ENCODE measurements at regions not wholly inside any gene's neighbourhood (a gene's known extent, or its start where the extent isn't known, plus 50 kb on each side); places are given as distances from the start of the nearest gene placed in this dataset.

GRCh38 chr4:138475116-138475515, 233.0 kb upstream of the SLC7A11 start:
- TF ChIP-seq CTCF (conservative IDR thresholded peaks at IDR 0.05 in 1 of 2, IDR thresholded peaks at IDR 0.05 in 1 of 2; ENCODE audit: extremely low read depth in 1 of 2, insufficient read depth in 1 of 2, low read depth in 1 of 2, low read length in 2 of 2) = no peak
- TF ChIP-seq EZH2 (IDR thresholded peaks at IDR 0.05; ENCODE audit: borderline replicate concordance, low read length) = no peak
